ENCODE measurements at regions not wholly inside any gene's neighbourhood (a gene's known extent, or its start where the extent isn't known, plus 50 kb on each side); places are given as distances from the start of the nearest gene placed in this dataset.

DNA sequence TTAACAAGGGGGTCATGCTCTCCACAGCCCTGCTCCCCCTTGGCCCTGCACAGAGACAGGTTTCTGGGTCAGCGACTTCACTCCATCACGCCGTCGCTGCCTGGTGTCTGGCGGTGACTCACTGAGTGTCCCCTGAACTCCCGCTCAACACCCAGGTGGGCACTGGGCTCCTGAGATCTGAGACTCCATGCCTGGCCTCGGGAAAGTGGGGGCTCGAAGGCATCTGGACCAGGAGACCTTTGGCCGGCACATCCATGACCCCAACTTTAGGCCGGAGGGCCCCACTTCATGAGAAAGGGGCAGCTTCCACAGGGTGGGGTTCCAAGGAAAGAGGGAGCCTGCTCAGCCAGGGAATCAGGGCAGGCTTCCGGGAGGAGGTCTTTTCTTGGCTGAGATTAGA is 79.3 kb upstream of the PRR5 start:
- TF ChIP-seq, protein P1, sequence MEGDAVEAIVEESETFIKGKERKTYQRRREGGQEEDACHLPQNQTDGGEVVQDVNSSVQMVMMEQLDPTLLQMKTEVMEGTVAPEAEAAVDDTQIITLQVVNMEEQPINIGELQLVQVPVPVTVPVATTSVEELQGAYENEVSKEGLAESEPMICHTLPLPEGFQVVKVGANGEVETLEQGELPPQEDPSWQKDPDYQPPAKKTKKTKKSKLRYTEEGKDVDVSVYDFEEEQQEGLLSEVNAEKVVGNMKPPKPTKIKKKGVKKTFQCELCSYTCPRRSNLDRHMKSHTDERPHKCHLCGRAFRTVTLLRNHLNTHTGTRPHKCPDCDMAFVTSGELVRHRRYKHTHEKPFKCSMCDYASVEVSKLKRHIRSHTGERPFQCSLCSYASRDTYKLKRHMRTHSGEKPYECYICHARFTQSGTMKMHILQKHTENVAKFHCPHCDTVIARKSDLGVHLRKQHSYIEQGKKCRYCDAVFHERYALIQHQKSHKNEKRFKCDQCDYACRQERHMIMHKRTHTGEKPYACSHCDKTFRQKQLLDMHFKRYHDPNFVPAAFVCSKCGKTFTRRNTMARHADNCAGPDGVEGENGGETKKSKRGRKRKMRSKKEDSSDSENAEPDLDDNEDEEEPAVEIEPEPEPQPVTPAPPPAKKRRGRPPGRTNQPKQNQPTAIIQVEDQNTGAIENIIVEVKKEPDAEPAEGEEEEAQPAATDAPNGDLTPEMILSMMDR (IDR thresholded peaks at IDR 0.05; ENCODE audit: low read depth, low read length, missing input control): no peak
- TF ChIP-seq, protein P2, sequence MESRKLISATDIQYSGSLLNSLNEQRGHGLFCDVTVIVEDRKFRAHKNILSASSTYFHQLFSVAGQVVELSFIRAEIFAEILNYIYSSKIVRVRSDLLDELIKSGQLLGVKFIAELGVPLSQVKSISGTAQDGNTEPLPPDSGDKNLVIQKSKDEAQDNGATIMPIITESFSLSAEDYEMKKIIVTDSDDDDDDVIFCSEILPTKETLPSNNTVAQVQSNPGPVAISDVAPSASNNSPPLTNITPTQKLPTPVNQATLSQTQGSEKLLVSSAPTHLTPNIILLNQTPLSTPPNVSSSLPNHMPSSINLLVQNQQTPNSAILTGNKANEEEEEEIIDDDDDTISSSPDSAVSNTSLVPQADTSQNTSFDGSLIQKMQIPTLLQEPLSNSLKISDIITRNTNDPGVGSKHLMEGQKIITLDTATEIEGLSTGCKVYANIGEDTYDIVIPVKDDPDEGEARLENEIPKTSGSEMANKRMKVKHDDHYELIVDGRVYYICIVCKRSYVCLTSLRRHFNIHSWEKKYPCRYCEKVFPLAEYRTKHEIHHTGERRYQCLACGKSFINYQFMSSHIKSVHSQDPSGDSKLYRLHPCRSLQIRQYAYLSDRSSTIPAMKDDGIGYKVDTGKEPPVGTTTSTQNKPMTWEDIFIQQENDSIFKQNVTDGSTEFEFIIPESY (IDR thresholded peaks at IDR 0.05): no peak
- TF ChIP-seq, protein P3, sequence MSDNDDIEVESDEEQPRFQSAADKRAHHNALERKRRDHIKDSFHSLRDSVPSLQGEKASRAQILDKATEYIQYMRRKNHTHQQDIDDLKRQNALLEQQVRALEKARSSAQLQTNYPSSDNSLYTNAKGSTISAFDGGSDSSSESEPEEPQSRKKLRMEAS (IDR thresholded peaks at IDR 0.05): no peak
- TF ChIP-seq JUND (IDR thresholded peaks at IDR 0.05): no peak
- no peak for TF ChIP-seq GABPA (IDR thresholded peaks at IDR 0.05 in 1 of 2, conservative IDR thresholded peaks at IDR 0.05 in 1 of 2)
- TF ChIP-seq YY1 (IDR thresholded peaks at IDR 0.05): no peak
- TF ChIP-seq SP1 (IDR thresholded peaks at IDR 0.05): no peak

All from liver (tissue), 3 donors.